Ishikawa (cell line): ENCODE measurements at regions not wholly inside any gene's neighbourhood (a gene's known extent, or its start where the extent isn't known, plus 50 kb on each side); places are given as distances from the start of the nearest gene placed in this dataset.

Source experiments
- CREB1 ChIP-seq: IDR thresholded peaks from 2 replicates; pipeline ENCODE4 v1.6.1; 2012; ENCODE audit warnings: low read depth
- TAF1 ChIP-seq: IDR thresholded peaks from 2 replicates; pipeline ENCODE4 v1.6.1; 2012; ENCODE audit warnings: low read depth, mild to moderate bottlenecking
- USF1 ChIP-seq: IDR thresholded peaks from 2 replicates; pipeline ENCODE4 v1.6.1; 2012
- YY1 ChIP-seq: IDR thresholded peaks from 2 replicates; pipeline ENCODE4 v1.6.1; 2012; ENCODE audit warnings: low read depth

GRCh38 chr16:85502357-85502756 is 110.8 kb upstream of the GSE1 start:
- TF ChIP-seq CREB1 = no peak
- TF ChIP-seq USF1 = no peak
- TF ChIP-seq TAF1 = no peak
- no peak for TF ChIP-seq YY1
